ENCODE measurements at regions not wholly inside any gene's neighbourhood (a gene's known extent, or its start where the extent isn't known, plus 50 kb on each side); places are given as distances from the start of the nearest gene placed in this dataset.

- H3K4me3 ChIP-seq (ENCODE audit: low read depth in 1 of 2, low read length in 2 of 2): no peak overlapping the region
- H2AFZ ChIP-seq (ENCODE audit: low read depth, low read length): no peak overlapping the region
- no peak for TF ChIP-seq EZH2 (IDR thresholded peaks at IDR 0.05; ENCODE audit: borderline replicate concordance, low read depth, low read length, severe bottlenecking)
- no peak for TF ChIP-seq CTCF (IDR thresholded peaks at IDR 0.05; ENCODE audit: borderline replicate concordance, extremely low read depth, low read length, poor library complexity, severe bottlenecking)
- no peaks in the 10 kb centered on the region for H3K9me3 ChIP-seq (ENCODE audit: insufficient read depth, low read length, severe bottlenecking)
- H3K27ac ChIP-seq (ENCODE audit: low read length): no peak overlapping the region
- H4K20me1 ChIP-seq (ENCODE audit: insufficient read depth, low read length): no peaks in the 10 kb centered on the region; the same call in 1 of the 2 replicates
- H3K36me3 ChIP-seq (ENCODE audit: insufficient read depth, low read length): no peaks in the 10 kb centered on the region
- H3K27me3 ChIP-seq (ENCODE audit: insufficient read depth, low read length, poor library complexity): no peaks in the 10 kb centered on the region
- no peak for ATAC-seq (ENCODE audit: insufficient read depth, low read depth)
- no peak overlapping the region for H3K9ac ChIP-seq (ENCODE audit: low read depth, low read length)
- DNase-seq: no peak
- H3K79me2 ChIP-seq (ENCODE audit: insufficient read depth, low read length): no peaks in the 10 kb centered on the region
- no peak overlapping the region for H3K4me2 ChIP-seq (ENCODE audit: insufficient read depth, low read length)
- H3K4me1 ChIP-seq (ENCODE audit: insufficient read depth, low read length): no peaks in the 10 kb centered on the region
Observed at GRCh38 chr22:44386386-44387035, 73.8 kb upstream of the SHISAL1 start.

- H3K4me2 ChIP-seq (ENCODE audit: insufficient read depth, low read length): no peak overlapping the region
- H3K4me1 ChIP-seq (ENCODE audit: insufficient read depth, low read length): no peaks in the 10 kb centered on the region
- no peak for DNase-seq
- H3K79me2 ChIP-seq (ENCODE audit: insufficient read depth, low read length): no peaks in the 10 kb centered on the region
- TF ChIP-seq CTCF (IDR thresholded peaks at IDR 0.05; ENCODE audit: borderline replicate concordance, extremely low read depth, low read length, poor library complexity, severe bottlenecking): no peak
- H4K20me1 ChIP-seq (ENCODE audit: insufficient read depth, low read length): no peaks in the 10 kb centered on the region; the same call in 1 of the 2 replicates
- no peak overlapping the region for H3K4me3 ChIP-seq (ENCODE audit: low read depth in 1 of 2, low read length in 2 of 2)
- H3K9ac ChIP-seq (ENCODE audit: low read depth, low read length): no peak overlapping the region
- ATAC-seq (ENCODE audit: insufficient read depth, low read depth): no peak
- H3K9me3 ChIP-seq (ENCODE audit: insufficient read depth, low read length, severe bottlenecking): no peaks in the 10 kb centered on the region
- no peak overlapping the region for H3K27ac ChIP-seq (ENCODE audit: low read length)
- no peaks in the 10 kb centered on the region for H3K27me3 ChIP-seq (ENCODE audit: insufficient read depth, low read length, poor library complexity)
- H3K36me3 ChIP-seq (ENCODE audit: insufficient read depth, low read length): no peaks in the 10 kb centered on the region
- H2AFZ ChIP-seq (ENCODE audit: low read depth, low read length): no peak overlapping the region
Observed at GRCh38 chr22:44385781-44386180, 73.0 kb upstream of the SHISAL1 start.

GRCh38 chr22:44385296-44385610 is 72.5 kb upstream of the SHISAL1 start:
- H3K27ac ChIP-seq (ENCODE audit: low read length): no peak overlapping the region
- peaks cover under 1% of the 10 kb centered on the region for H3K27me3 ChIP-seq (ENCODE audit: insufficient read depth, low read length, poor library complexity)
- H3K9ac ChIP-seq (ENCODE audit: low read depth, low read length): no peak overlapping the region
- ATAC-seq (ENCODE audit: insufficient read depth, low read depth) (no peak), DNase-seq (no peak)
- H3K36me3 ChIP-seq (ENCODE audit: insufficient read depth, low read length): no peaks in the 10 kb centered on the region
- H2AFZ ChIP-seq (ENCODE audit: low read depth, low read length): no peak overlapping the region
- no peaks in the 10 kb centered on the region for H3K9me3 ChIP-seq (ENCODE audit: insufficient read depth, low read length, severe bottlenecking)
- no peaks in the 10 kb centered on the region; the same call in 1 of the 2 replicates for H4K20me1 ChIP-seq (ENCODE audit: insufficient read depth, low read length)
- H3K4me3 ChIP-seq (ENCODE audit: low read depth in 1 of 2, low read length in 2 of 2): no peak overlapping the region
- no peaks in the 10 kb centered on the region for H3K4me1 ChIP-seq (ENCODE audit: insufficient read depth, low read length)
- no peak for TF ChIP-seq EZH2 (IDR thresholded peaks at IDR 0.05; ENCODE audit: borderline replicate concordance, low read depth, low read length, severe bottlenecking)
- TF ChIP-seq CTCF (IDR thresholded peaks at IDR 0.05; ENCODE audit: borderline replicate concordance, extremely low read depth, low read length, poor library complexity, severe bottlenecking): no peak
- no peak overlapping the region for H3K4me2 ChIP-seq (ENCODE audit: insufficient read depth, low read length)
- H3K79me2 ChIP-seq (ENCODE audit: insufficient read depth, low read length): no peaks in the 10 kb centered on the region
